ENCODE measurements at regions not wholly inside any gene's neighbourhood (a gene's known extent, or its start where the extent isn't known, plus 50 kb on each side); places are given as distances from the start of the nearest gene placed in this dataset.
A peak's percentile ranks its signal among the peaks of the same experiment; 100 is the strongest.

- Histone ChIP-seq H3K27me3 (ENCODE audit: control insufficient read depth, insufficient read depth, low read length) (no peaks in the 10 kb centered on the region), H3K4me1 (ENCODE audit: control insufficient read depth, insufficient read depth, low read length) (no peaks in the 10 kb centered on the region), H3K4me3 (ENCODE audit: low read depth, low read length) (no peak overlapping the region), H3K36me3 (ENCODE audit: control insufficient read depth, insufficient read depth, low read length) (no peaks in the 10 kb centered on the region), H3K9ac (ENCODE audit: low read depth, low read length) (no peak overlapping the region), H3K27ac (ENCODE audit: low read depth, low read length) (no peak overlapping the region), H3K9me3 (ENCODE audit: control insufficient read depth, insufficient read depth, low read length) (no peaks in the 10 kb centered on the region)
Observed at GRCh38 chr9:117974108-117974507, 269.9 kb downstream of the TLR4 start.

GRCh38 chr9:117979914-117980313 is 275.7 kb downstream of the TLR4 start:
- Histone ChIP-seq H3K36me3 (ENCODE audit: control insufficient read depth, insufficient read depth, low read length) (no peaks in the 10 kb centered on the region), H3K9ac (ENCODE audit: low read depth, low read length) (no peak overlapping the region), H3K9me3 (ENCODE audit: control insufficient read depth, insufficient read depth, low read length) (no peaks in the 10 kb centered on the region), H3K27me3 (ENCODE audit: control insufficient read depth, insufficient read depth, low read length) (no peaks in the 10 kb centered on the region), H3K4me1 (ENCODE audit: control insufficient read depth, insufficient read depth, low read length) (no peaks in the 10 kb centered on the region), H3K27ac (ENCODE audit: low read depth, low read length) (no peak overlapping the region), H3K4me3 (ENCODE audit: low read depth, low read length) (no peak overlapping the region)

DNA sequence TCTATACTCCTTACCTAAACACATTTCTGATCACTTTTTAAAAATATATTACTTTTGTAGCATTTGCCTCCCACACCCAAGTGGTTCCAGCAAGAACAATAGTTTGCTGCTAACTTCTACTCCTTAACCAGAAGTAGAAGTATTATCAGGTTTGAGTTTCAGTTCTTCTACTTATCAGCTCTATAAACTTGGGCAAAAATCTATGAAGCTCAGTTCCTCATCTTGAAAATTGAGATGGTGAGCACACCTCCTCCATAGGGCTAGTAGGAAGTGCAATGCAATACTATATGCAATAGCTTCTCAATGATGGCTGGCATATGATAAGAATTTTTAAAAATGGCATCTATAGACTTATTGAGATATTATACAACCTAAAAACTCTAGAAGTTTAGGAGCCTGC is 283.7 kb downstream of the TLR4 start:
- H3K4me1 ChIP-seq (ENCODE audit: control insufficient read depth, insufficient read depth, low read length) = no peaks in the 10 kb centered on the region
- no peaks in the 10 kb centered on the region for H3K36me3 ChIP-seq (ENCODE audit: control insufficient read depth, insufficient read depth, low read length)
- H3K9ac ChIP-seq (ENCODE audit: low read depth, low read length) = no peak overlapping the region
- no peak overlapping the region for H3K4me3 ChIP-seq (ENCODE audit: low read depth, low read length)
- H3K27ac ChIP-seq (ENCODE audit: low read depth, low read length) = no peak overlapping the region
- no peaks in the 10 kb centered on the region for H3K9me3 ChIP-seq (ENCODE audit: control insufficient read depth, insufficient read depth, low read length)
- no peaks in the 10 kb centered on the region for H3K27me3 ChIP-seq (ENCODE audit: control insufficient read depth, insufficient read depth, low read length)

- H3K4me3 ChIP-seq (ENCODE audit: low read depth, low read length) = no peak overlapping the region
- H3K9me3 ChIP-seq (ENCODE audit: control insufficient read depth, insufficient read depth, low read length) = no peaks in the 10 kb centered on the region
- H3K27ac ChIP-seq (ENCODE audit: low read depth, low read length) = no peak overlapping the region
- no peaks in the 10 kb centered on the region for H3K27me3 ChIP-seq (ENCODE audit: control insufficient read depth, insufficient read depth, low read length)
- H3K9ac ChIP-seq (ENCODE audit: low read depth, low read length) = no peak overlapping the region
- no peaks in the 10 kb centered on the region for H3K36me3 ChIP-seq (ENCODE audit: control insufficient read depth, insufficient read depth, low read length)
- no peaks in the 10 kb centered on the region for H3K4me1 ChIP-seq (ENCODE audit: control insufficient read depth, insufficient read depth, low read length)
Observed at GRCh38 chr9:117992006-117992405, 287.8 kb downstream of the TLR4 start.

DNA sequence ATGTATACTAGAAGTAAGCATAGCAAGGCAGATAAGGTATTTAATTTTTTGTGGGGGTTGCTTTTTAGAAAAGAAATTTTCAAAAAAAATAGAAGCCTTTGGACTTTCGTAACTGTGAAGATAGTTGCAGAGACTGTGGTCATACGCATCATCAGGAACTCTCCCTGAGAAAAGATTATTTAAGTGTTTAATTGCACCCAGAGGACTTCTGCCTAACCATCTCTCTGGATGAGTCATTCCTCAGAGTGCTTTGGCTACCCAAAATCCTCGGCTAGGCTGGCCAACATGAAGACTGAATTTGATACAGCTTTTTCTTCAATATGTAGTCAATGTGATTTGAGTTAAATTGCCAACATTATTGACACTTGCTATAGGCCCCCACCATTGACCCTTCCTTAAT is 296.4 kb downstream of the TLR4 start:
- no peak overlapping the region for H3K27ac ChIP-seq (ENCODE audit: low read depth, low read length)
- no peaks in the 10 kb centered on the region for H3K9me3 ChIP-seq (ENCODE audit: control insufficient read depth, insufficient read depth, low read length)

DNA sequence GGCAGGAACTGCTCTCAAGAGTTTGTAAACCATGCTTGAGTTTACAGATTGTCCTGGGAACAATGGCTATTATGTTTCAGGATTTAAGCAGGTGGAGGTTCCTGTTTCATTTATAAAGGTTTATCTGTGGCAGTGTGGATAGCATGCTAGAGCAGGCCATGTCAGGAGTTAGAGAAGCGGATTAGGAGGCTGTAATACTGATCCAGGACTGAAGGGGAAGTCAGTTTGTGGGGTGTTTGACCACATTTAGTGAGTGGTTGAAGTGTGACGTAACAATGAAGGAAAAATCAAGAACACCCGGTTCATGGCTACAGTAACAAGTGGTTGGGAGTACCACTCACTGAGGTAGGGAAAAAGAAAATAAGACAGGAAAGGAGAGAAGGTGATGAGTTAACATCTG is 299.0 kb downstream of the TLR4 start:
- no peak overlapping the region for H3K9ac ChIP-seq (ENCODE audit: low read depth, low read length)
- no peaks in the 10 kb centered on the region for H3K9me3 ChIP-seq (ENCODE audit: control insufficient read depth, insufficient read depth, low read length)
- H3K36me3 ChIP-seq (ENCODE audit: control insufficient read depth, insufficient read depth, low read length) = no peaks in the 10 kb centered on the region

More for the DNA sequence above, 296.4 kb downstream of the TLR4 start:
- Histone ChIP-seq H3K36me3 (ENCODE audit: control insufficient read depth, insufficient read depth, low read length) (no peaks in the 10 kb centered on the region), H3K27me3 (ENCODE audit: control insufficient read depth, insufficient read depth, low read length) (no peaks in the 10 kb centered on the region), H3K4me1 (ENCODE audit: control insufficient read depth, insufficient read depth, low read length) (no peaks in the 10 kb centered on the region), H3K9ac (ENCODE audit: low read depth, low read length) (no peak overlapping the region), H3K4me3 (ENCODE audit: low read depth, low read length) (no peak overlapping the region)

DNA sequence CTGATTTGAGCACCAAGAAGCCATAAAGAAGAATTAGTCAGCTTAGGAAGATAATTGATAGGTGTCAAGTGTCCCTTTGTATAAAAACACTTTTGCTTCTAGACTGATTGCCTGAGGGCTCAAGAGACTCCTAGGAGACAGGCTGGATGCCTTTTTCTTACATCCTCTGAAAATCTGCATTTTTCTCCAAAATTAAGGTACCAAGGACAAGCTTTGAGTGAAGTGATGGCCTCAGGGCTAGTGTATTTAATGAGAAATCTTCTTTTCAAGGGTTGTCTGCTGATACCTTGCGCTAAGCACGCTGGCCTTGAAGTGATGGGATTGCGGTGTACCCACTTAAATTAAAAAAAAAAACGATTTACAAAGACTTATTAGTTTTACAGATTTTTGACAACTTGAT is 304.0 kb downstream of the TLR4 start:
- Histone ChIP-seq H3K4me1 (ENCODE audit: control insufficient read depth, insufficient read depth, low read length) (peaks cover 28% of the 10 kb centered on the region), H3K27ac (ENCODE audit: low read depth, low read length) (no peak overlapping the region), H3K9ac (ENCODE audit: low read depth, low read length) (no peak overlapping the region), H3K4me3 (ENCODE audit: low read depth, low read length) (no peak overlapping the region), H3K9me3 (ENCODE audit: control insufficient read depth, insufficient read depth, low read length) (no peaks in the 10 kb centered on the region), H3K27me3 (ENCODE audit: control insufficient read depth, insufficient read depth, low read length) (no peaks in the 10 kb centered on the region), H3K36me3 (ENCODE audit: control insufficient read depth, insufficient read depth, low read length) (no peaks in the 10 kb centered on the region)

More for the DNA sequence above, 299.0 kb downstream of the TLR4 start:
- Histone ChIP-seq H3K27ac (ENCODE audit: low read depth, low read length) (no peak overlapping the region), H3K27me3 (ENCODE audit: control insufficient read depth, insufficient read depth, low read length) (no peaks in the 10 kb centered on the region), H3K4me3 (ENCODE audit: low read depth, low read length) (no peak overlapping the region), H3K4me1 (ENCODE audit: control insufficient read depth, insufficient read depth, low read length) (0 out of 2 replicates have a peak, but pooled peaks cover 3% of the 10 kb centered on the region)

DNA sequence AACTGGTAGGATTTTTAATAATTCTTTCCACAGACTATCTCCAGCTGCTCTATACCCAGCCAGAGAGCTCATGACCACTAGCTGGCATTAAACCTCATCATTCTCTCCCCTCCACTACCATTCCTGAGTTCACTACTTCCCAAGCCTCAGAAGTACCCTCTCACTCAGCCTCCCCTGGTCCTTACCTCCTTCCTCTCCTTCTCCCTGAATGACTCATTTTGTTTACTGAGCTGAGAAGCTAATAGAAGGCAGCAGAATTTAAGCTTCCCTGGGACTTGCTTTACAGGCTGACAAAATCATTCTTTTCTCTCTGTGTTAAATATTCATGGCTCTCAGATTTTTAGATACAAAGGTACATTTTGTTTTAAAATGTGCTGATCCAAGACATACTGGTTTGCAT is 305.4 kb downstream of the TLR4 start:
- H3K27me3 ChIP-seq (ENCODE audit: control insufficient read depth, insufficient read depth, low read length) = no peaks in the 10 kb centered on the region
- H3K27ac ChIP-seq (ENCODE audit: low read depth, low read length) = peak overlapping the region; percentile 67
- H3K36me3 ChIP-seq (ENCODE audit: control insufficient read depth, insufficient read depth, low read length) = no peaks in the 10 kb centered on the region
- no peak overlapping the region for H3K9ac ChIP-seq (ENCODE audit: low read depth, low read length)
- H3K4me3 ChIP-seq (ENCODE audit: low read depth, low read length) = 0 out of 2 replicates have a peak overlapping the region, but pooled peaks have one; percentile 7
- peaks cover 28% of the 10 kb centered on the region for H3K4me1 ChIP-seq (ENCODE audit: control insufficient read depth, insufficient read depth, low read length)
- no peaks in the 10 kb centered on the region for H3K9me3 ChIP-seq (ENCODE audit: control insufficient read depth, insufficient read depth, low read length)

GRCh38 chr9:118017607-118018122 is 313.5 kb downstream of the TLR4 start:
- no peaks in the 10 kb centered on the region for H3K4me1 ChIP-seq (ENCODE audit: control insufficient read depth, insufficient read depth, low read length)
- H3K9me3 ChIP-seq (ENCODE audit: control insufficient read depth, insufficient read depth, low read length) = no peaks in the 10 kb centered on the region
- no peaks in the 10 kb centered on the region for H3K36me3 ChIP-seq (ENCODE audit: control insufficient read depth, insufficient read depth, low read length)
- H3K9ac ChIP-seq (ENCODE audit: low read depth, low read length) = no peak overlapping the region
- no peaks in the 10 kb centered on the region for H3K27me3 ChIP-seq (ENCODE audit: control insufficient read depth, insufficient read depth, low read length)
- H3K4me3 ChIP-seq (ENCODE audit: low read depth, low read length) = no peak overlapping the region
- H3K27ac ChIP-seq (ENCODE audit: low read depth, low read length) = no peak overlapping the region

DNA sequence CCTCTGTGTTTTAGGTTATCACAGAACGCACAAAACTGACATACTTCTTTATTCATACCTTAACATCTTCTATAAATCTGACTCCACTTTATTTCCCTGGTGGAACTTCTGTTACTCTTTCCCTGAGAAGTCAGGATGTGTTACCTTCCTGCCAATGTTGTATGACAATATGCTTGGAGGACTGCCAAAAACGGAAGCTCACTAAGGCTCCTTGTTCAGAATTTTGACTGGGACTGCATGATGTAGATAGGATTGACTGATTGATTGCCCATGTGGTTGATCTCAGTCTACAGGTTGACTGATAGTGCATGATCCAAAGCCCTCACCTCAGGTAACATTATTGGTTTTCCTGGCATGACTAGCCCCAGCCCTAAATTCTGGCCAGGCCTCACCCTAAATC is 319.4 kb downstream of the TLR4 start:
- H3K4me1 ChIP-seq (ENCODE audit: control insufficient read depth, insufficient read depth, low read length) = no peaks in the 10 kb centered on the region
- H3K27me3 ChIP-seq (ENCODE audit: control insufficient read depth, insufficient read depth, low read length) = no peaks in the 10 kb centered on the region
- H3K27ac ChIP-seq (ENCODE audit: low read depth, low read length) = no peak overlapping the region
- no peaks in the 10 kb centered on the region for H3K36me3 ChIP-seq (ENCODE audit: control insufficient read depth, insufficient read depth, low read length)
- no peaks in the 10 kb centered on the region for H3K9me3 ChIP-seq (ENCODE audit: control insufficient read depth, insufficient read depth, low read length)
- H3K9ac ChIP-seq (ENCODE audit: low read depth, low read length) = no peak overlapping the region
- no peak overlapping the region for H3K4me3 ChIP-seq (ENCODE audit: low read depth, low read length)

GRCh38 chr9:118028225-118028624 is 324.0 kb downstream of the TLR4 start:
- H3K9ac ChIP-seq (ENCODE audit: low read depth, low read length) = no peak overlapping the region
- H3K36me3 ChIP-seq (ENCODE audit: control insufficient read depth, insufficient read depth, low read length) = no peaks in the 10 kb centered on the region
- no peak overlapping the region for H3K4me3 ChIP-seq (ENCODE audit: low read depth, low read length)
- H3K9me3 ChIP-seq (ENCODE audit: control insufficient read depth, insufficient read depth, low read length) = no peaks in the 10 kb centered on the region
- no peak overlapping the region for H3K27ac ChIP-seq (ENCODE audit: low read depth, low read length)
- H3K4me1 ChIP-seq (ENCODE audit: control insufficient read depth, insufficient read depth, low read length) = no peaks in the 10 kb centered on the region
- no peaks in the 10 kb centered on the region for H3K27me3 ChIP-seq (ENCODE audit: control insufficient read depth, insufficient read depth, low read length)

DNA sequence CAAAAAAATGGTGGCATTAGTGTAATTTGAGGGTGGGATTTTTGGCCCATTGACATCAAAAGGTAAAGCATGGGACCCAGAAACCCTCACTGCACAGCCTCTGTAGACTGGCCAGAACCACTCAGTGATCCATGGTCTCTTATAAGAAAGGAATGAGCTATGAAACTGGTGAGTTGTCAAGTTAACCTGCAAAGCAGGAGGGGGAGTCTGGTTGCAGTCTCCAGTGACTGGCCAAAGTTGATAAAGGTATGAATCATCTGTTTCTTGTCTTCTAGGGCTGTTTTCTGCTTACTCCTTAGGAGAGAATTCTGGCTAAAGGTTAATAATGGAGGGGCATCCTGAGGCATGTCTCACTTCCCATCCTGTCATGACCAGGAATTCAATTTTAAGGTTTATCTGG is 325.2 kb downstream of the TLR4 start:
- Histone ChIP-seq H3K27ac (ENCODE audit: low read depth, low read length) (no peak overlapping the region), H3K9me3 (ENCODE audit: control insufficient read depth, insufficient read depth, low read length) (no peaks in the 10 kb centered on the region), H3K4me3 (ENCODE audit: low read depth, low read length) (no peak overlapping the region), H3K9ac (ENCODE audit: low read depth, low read length) (no peak overlapping the region), H3K27me3 (ENCODE audit: control insufficient read depth, insufficient read depth, low read length) (no peaks in the 10 kb centered on the region), H3K36me3 (ENCODE audit: control insufficient read depth, insufficient read depth, low read length) (no peaks in the 10 kb centered on the region), H3K4me1 (ENCODE audit: control insufficient read depth, insufficient read depth, low read length) (no peaks in the 10 kb centered on the region)
